Endothelial cell of umbilical vein (primary cell): ENCODE measurements at regions not wholly inside any gene's neighbourhood (a gene's known extent, or its start where the extent isn't known, plus 50 kb on each side); places are given as distances from the start of the nearest gene placed in this dataset.

Source experiments
- BruUV-seq: library from RNA; stranded (reverse); fragments of 400-500 nt; replicated peaks from 2 replicates; lab custom pipeline; 2021; lab: Mats Ljungman, UMichigan
- CTCF ChIA-PET: fragments of 300-600, 350-600 bp; sonication (Branson Sonifier 250); formaldehyde crosslinking; loops from one replicate; lab custom pipeline; 2021; ENCODE audit warnings: antibody characterized with exemption, inconsistent platforms; lab: Charles Lee
- POLR2A ChIA-PET: fragments of 300-600, 350-600 bp; sonication (Branson Sonifier 250); formaldehyde crosslinking; loops from one replicate; lab custom pipeline; 2021; ENCODE audit warnings: antibody characterized with exemption, inconsistent platforms; lab: Charles Lee
- DNase-seq: peaks from one replicate; pipeline ENCODE4 v3.0.0-alpha.2; 2011; ENCODE audit warnings: low read depth, low spot score
- FAIRE-seq: peaks from 2 replicates; lab custom pipeline; 2011; peaks lifted over from hg19 to GRCh38; lab: Jason Lieb, UNC
- H2AFZ ChIP-seq: 2 replicates; pipeline ENCODE4 v1.6.0; 2012; ENCODE audit warnings: low read depth, low read length, control low read depth, inconsistent platforms
- H3K27ac ChIP-seq: 2 replicates; pipeline ENCODE4 v1.5.1; 2011; ENCODE audit warnings: low read depth, mild to moderate bottlenecking, control low read depth, low read length, moderate library complexity; ENCODE audit not compliant: insufficient read depth
- H3K27me3 ChIP-seq, 2 experiments: 2 replicates each; pipeline versions ENCODE4 v1.6.0 to v1.6.1; 2011; ENCODE audit warnings: low read length in 2 of 2, mixed read lengths in 1 of 2; ENCODE audit not compliant: control insufficient read depth in 2 of 2, insufficient read depth in 2 of 2
- H3K36me3 ChIP-seq, 2 experiments: 2 replicates in 1 of 2; 3 replicates in 1 of 2; pipeline ENCODE4 v1.5.1; 2011; ENCODE audit warnings: low read length in 2 of 2, mild to moderate bottlenecking in 1 of 2, moderate library complexity in 1 of 2; ENCODE audit not compliant: control insufficient read depth in 2 of 2, insufficient read depth in 2 of 2; ENCODE audit errors: extremely low read depth in 1 of 2
- H3K4me1 ChIP-seq: 3 replicates; pipeline ENCODE4 v1.5.1; 2011; ENCODE audit warnings: mild to moderate bottlenecking, low read length; ENCODE audit not compliant: control insufficient read depth, insufficient read depth; ENCODE audit errors: extremely low read depth
- H3K4me2 ChIP-seq: 2 replicates; pipeline ENCODE4 v1.6.1; 2011; ENCODE audit warnings: low read length, control low read depth, mixed read lengths; ENCODE audit not compliant: insufficient read depth
- H3K4me3 ChIP-seq, 3 experiments: fragments of 200-600 bp in 1 of 3; sonication (generic), shearing (Covaris generic) in 1 of 3; replicated peaks in 1 of 3; 2 replicates each; pipeline ENCODE4 v1.5.1; 2011 to 2016; ENCODE audit warnings: control low read depth in 3 of 3, low read length in 3 of 3, mild to moderate bottlenecking in 2 of 3, inconsistent platforms in 1 of 3, low read depth in 1 of 3, moderate library complexity in 1 of 3; ENCODE audit not compliant: insufficient read depth in 1 of 3
- H3K79me2 ChIP-seq: 2 replicates; pipeline ENCODE4 v1.6.0; 2012; ENCODE audit warnings: low read length, inconsistent platforms; ENCODE audit not compliant: control insufficient read depth, insufficient read depth
- H3K9ac ChIP-seq: replicated peaks from 2 replicates; pipeline ENCODE3; 2011; ENCODE audit warnings: low read length, control low read depth; ENCODE audit not compliant: insufficient read depth; ENCODE audit errors: extremely low read depth
- H3K9me1 ChIP-seq: replicated peaks from 3 replicates; pipeline ENCODE4 v1.6.0; 2011; ENCODE audit warnings: mild to moderate bottlenecking, low read length; ENCODE audit not compliant: control insufficient read depth, insufficient read depth; ENCODE audit errors: extremely low read depth
- H3K9me3 ChIP-seq: replicated peaks from 2 replicates; pipeline ENCODE4 v1.5.1; 2012; ENCODE audit warnings: low read length, inconsistent platforms; ENCODE audit not compliant: control insufficient read depth, insufficient read depth
- H4K20me1 ChIP-seq: replicated peaks from 2 replicates; pipeline ENCODE3; 2011; ENCODE audit warnings: mild to moderate bottlenecking, low read length; ENCODE audit not compliant: control insufficient read depth, insufficient read depth; ENCODE audit errors: extremely low read depth
- EZH2 ChIP-seq: IDR thresholded peaks from 2 replicates; pipeline ENCODE4 v1.6.1; 2012; ENCODE audit warnings: borderline replicate concordance, low read depth, mild to moderate bottlenecking, moderate library complexity, low read length, inconsistent platforms; ENCODE audit not compliant: severe bottlenecking
- FOS ChIP-seq: IDR thresholded peaks from 2 replicates; pipeline ENCODE4 v1.6.1; 2011; ENCODE audit warnings: mild to moderate bottlenecking, low read length, moderate library complexity, borderline replicate concordance; ENCODE audit not compliant: insufficient read depth
- GATA2 ChIP-seq: IDR thresholded peaks from 2 replicates; pipeline ENCODE4 v1.7.0; 2011; ENCODE audit warnings: low read depth, mild to moderate bottlenecking, moderate library complexity, mixed read lengths, low read length; ENCODE audit not compliant: insufficient read length, insufficient read depth
- JUN ChIP-seq: IDR thresholded peaks from 2 replicates; pipeline ENCODE4 v1.6.1; 2011; ENCODE audit warnings: borderline replicate concordance, low read depth; ENCODE audit not compliant: insufficient read length, insufficient read depth
- MYC ChIP-seq: IDR thresholded peaks from one replicate; pipeline ENCODE4 v1.6.1; 2011; ENCODE audit warnings: mild to moderate bottlenecking, low read depth, low read length
- POLR2A ChIP-seq: IDR thresholded peaks from 2 replicates; pipeline ENCODE4 v1.6.1; 2012; ENCODE audit warnings: low read depth, mild to moderate bottlenecking, control low read depth, low read length
- POLR2AphosphoS5 ChIP-seq: IDR thresholded peaks from 2 replicates; pipeline ENCODE4 v1.6.1; 2012; ENCODE audit warnings: low read depth, mild to moderate bottlenecking, control low read depth, low read length, moderate library complexity; ENCODE audit not compliant: insufficient read depth
- dilution Hi-C: fragments of 300-500 bp; cut with MboI; formaldehyde crosslinking; loops from one replicate; pipeline ENCODE4 v1.15.0; 2019; ENCODE audit warnings: low sequenced_read_pairs; ENCODE audit not compliant: extremely low pct_ligation_motif_present
- intact Hi-C: fragments of 100-400 bp; cut with micrococcal nuclease; formaldehyde crosslinking; loops from one replicate; pipeline ENCODE4 v1.10.0; 2022
- TF ChIP-seq, protein P1 (sequence below): IDR thresholded peaks from 2 replicates; pipeline ENCODE4 v1.6.1; 2011; ENCODE audit not compliant: insufficient read depth, insufficient read length
- TF ChIP-seq, protein P2 (sequence below), 2 donors: IDR thresholded peaks; 1 replicate in 1 of 2; 2 replicates in 1 of 2; pipeline ENCODE4 v1.5.1; 2011; ENCODE audit warnings: low read length in 2 of 2, mild to moderate bottlenecking in 2 of 2, moderate library complexity in 2 of 2, control low read depth in 1 of 2, inconsistent platforms in 1 of 2, low read depth in 1 of 2; ENCODE audit not compliant: insufficient read depth in 1 of 2; ENCODE audit errors: extremely low read depth in 1 of 2

DNA sequence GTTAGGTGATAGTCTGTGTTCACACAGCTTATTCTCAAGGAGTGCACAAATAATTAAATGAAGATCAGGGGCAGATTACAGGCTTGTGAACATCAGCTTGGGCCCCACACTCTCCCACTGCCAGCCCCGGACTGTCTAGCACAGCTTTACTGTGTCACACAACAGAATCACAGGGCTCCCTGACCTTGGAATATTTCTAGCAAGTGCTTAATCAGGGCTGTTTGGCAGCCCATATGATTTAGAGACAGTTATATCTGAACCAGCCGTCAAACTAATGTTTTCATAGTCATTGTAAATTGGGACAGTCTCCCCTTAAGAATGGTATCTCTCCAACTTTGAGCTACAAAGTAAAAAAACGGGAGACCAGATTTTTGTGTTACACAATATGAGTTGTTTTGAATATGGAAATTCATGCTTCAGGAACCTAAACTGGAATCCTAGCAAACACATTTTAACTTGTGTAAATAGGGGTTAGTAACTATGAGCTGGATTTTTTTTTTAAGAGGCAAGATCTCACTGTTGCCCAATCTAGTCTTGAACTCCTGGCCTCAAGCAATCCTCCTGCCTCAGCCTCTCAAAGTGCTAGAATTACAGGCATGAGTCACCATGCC is 517.6 kb downstream of the BNC2 start:
- DNase-seq: no peak
- no TSS peak for BruUV-seq
- H2AFZ ChIP-seq: no peak overlapping the region

More for the DNA sequence above, 517.6 kb downstream of the BNC2 start:
- H3K4me1 ChIP-seq: no peaks in the 10 kb centered on the region
- no peaks in the 10 kb centered on the region for H3K9me1 ChIP-seq
- no peaks in the 10 kb centered on the region for H3K79me2 ChIP-seq
- no peaks in the 10 kb centered on the region for H4K20me1 ChIP-seq
- H3K9ac ChIP-seq: no peak overlapping the region
- no peak overlapping the region for H3K4me3 ChIP-seq
- no peaks in the 10 kb centered on the region for H3K27me3 ChIP-seq
- FAIRE-seq: no peak
- no peak overlapping the region for H3K27ac ChIP-seq
- ChIA-PET POLR2A (no interaction called here), CTCF (interaction anchor here (1.5 kb wide), 1 partner anchor 10 kb away, joined by 7 read pairs; no protein-coding TSS in a partner anchor)
- TF ChIP-seq GATA2: no peak
- no peak for TF ChIP-seq FOS
- TF ChIP-seq POLR2A: no peak
- no peak for TF ChIP-seq JUN
- TF ChIP-seq EZH2: no peak
- TF ChIP-seq, protein P1, sequence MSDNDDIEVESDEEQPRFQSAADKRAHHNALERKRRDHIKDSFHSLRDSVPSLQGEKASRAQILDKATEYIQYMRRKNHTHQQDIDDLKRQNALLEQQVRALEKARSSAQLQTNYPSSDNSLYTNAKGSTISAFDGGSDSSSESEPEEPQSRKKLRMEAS: no peak
- TF ChIP-seq POLR2AphosphoS5: no peak
- no peak for TF ChIP-seq MYC
- TF ChIP-seq, protein P2, sequence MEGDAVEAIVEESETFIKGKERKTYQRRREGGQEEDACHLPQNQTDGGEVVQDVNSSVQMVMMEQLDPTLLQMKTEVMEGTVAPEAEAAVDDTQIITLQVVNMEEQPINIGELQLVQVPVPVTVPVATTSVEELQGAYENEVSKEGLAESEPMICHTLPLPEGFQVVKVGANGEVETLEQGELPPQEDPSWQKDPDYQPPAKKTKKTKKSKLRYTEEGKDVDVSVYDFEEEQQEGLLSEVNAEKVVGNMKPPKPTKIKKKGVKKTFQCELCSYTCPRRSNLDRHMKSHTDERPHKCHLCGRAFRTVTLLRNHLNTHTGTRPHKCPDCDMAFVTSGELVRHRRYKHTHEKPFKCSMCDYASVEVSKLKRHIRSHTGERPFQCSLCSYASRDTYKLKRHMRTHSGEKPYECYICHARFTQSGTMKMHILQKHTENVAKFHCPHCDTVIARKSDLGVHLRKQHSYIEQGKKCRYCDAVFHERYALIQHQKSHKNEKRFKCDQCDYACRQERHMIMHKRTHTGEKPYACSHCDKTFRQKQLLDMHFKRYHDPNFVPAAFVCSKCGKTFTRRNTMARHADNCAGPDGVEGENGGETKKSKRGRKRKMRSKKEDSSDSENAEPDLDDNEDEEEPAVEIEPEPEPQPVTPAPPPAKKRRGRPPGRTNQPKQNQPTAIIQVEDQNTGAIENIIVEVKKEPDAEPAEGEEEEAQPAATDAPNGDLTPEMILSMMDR (IDR thresholded peaks at IDR 0.05; ENCODE audit: extremely low read depth in 1 of 2, insufficient read depth in 1 of 2, low read depth in 1 of 2, low read length in 2 of 2): no peak
- H3K36me3 ChIP-seq: no peaks in the 10 kb centered on the region
- dilution Hi-C loops: no loop called here
- no peak overlapping the region for H3K4me2 ChIP-seq
- intact Hi-C loops: no loop called here
- H3K9me3 ChIP-seq: no peaks in the 10 kb centered on the region
